HG03469 (cell line): ENCODE measurements at regions not wholly inside any gene's neighbourhood (a gene's known extent, or its start where the extent isn't known, plus 50 kb on each side); places are given as distances from the start of the nearest gene placed in this dataset.

Experiments
- ATAC-seq: cut with Tn5 transposase; IDR thresholded peaks from one replicate; pipeline ENCODE4 v1.9.1; 2021; ENCODE audit warnings: mild to moderate bottlenecking, moderate library complexity, moderate number of reproducible peaks; ENCODE audit not compliant: unreplicated experiment

DNA sequence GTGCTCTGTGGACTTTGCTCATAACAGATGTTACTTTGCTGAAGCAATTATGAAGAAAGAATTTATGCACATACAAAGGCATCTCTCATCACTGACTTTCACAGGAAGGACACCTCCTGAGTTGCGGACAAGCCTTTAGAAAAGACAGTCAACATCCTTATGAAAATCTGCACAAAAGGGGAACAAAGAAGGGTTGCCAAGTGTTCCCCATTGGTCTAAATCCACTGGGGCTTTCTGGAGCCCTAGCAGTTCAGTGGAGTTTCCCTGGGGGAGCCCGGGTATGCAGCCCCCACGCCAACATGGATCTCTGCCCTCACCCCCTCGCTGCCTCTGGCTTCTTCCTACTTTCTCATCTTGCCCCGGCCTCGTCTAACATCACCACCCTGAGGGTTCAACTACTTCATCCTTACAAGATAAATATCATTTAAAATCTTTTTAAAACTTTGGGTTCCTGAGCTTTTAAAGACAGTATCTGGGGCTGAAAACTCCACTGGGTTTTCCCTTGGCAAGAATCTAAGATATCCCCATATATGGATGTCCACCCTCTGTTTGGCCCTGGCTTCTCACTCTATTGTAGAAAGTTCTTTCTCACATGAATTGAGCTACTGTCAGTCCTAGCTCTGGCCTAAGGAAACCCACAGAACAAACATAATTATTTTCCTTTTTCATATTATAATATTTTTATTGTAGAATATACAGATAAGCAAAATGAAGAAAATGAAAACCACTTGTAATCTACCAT, 207.9 kb upstream of the RGMA start:
- ATAC-seq = no peak

GRCh38 chr15:93294896-93295295, 205.9 kb upstream of the RGMA start:
- no peak for ATAC-seq

- no peak for ATAC-seq
These were observed 205.1 kb upstream of the RGMA start for GRCh38 chr15:93294066-93294465.

- ATAC-seq = no peak
These were observed 202.4 kb upstream of the RGMA start for GRCh38 chr15:93291380-93291779.

GRCh38 chr15:93290618-93290946, 201.6 kb upstream of the RGMA start:
- no peak for ATAC-seq

DNA sequence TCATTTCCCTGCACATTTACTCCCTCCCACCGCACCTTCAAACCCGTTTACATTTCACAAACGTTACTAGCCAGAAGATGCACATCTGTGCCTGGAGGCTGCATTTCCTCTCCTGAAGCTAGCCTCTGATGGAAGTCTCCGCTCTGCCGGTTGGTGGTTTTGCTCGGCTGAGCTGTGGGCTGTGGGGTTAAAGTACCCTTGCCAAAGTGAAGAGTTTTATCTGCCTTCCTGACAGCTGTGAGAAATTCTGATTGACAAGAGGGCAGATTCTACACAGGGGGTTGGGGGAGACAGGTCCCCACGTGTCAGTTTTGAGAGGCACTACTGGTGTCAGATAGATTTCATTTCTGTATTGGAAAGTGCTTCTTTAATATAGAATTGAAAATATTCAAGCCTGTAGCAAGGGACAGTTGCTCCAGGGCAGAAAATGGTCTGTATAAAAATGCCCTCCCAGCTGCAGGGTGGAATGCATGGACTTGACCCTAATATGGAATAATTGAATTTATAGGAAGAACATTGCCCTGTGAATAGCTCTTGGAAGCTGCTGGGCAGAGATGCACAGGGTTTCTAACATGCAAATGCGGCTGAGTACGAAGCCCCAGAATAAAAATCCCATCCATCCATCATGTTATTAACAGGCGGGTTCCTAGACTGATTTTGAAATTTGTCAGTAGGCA, 201.1 kb upstream of the RGMA start:
- ATAC-seq = no peak

- no peak for ATAC-seq
These were observed 199.8 kb upstream of the RGMA start for GRCh38 chr15:93288728-93289294.

DNA sequence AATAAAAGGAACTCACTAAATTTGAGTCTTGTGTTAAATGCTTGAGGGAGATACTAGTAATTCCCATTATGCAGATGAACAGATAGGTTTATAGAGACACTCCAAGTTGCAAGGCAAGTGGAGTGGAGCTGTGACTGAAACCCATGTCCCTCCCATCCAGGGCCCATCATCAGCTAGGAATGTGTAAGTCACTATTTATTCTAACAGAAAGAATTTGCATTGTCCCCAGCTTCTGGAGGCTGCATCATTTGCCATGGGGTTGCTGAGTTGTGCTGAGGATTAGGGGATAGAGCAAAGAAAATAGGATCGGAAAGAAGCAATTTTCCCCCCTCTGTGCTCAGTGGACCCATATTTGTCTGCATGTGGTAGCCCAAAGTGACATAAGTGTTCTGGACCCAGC, 197.4 kb upstream of the RGMA start:
- no peak for ATAC-seq

- ATAC-seq = no peak
These were observed 194.8 kb upstream of the RGMA start for GRCh38 chr15:93283854-93284253.

GRCh38 chr15:93282808-93283207, 193.8 kb upstream of the RGMA start:
- ATAC-seq = no peak

GRCh38 chr15:93278783-93279182, 189.8 kb upstream of the RGMA start:
- no peak for ATAC-seq

- no peak for ATAC-seq
These were observed 189.0 kb upstream of the RGMA start for GRCh38 chr15:93278006-93278405.

- ATAC-seq = no peak
These were observed 185.2 kb upstream of the RGMA start for GRCh38 chr15:93274257-93274656.

GRCh38 chr15:93271871-93272270, 182.9 kb upstream of the RGMA start:
- no peak for ATAC-seq

DNA sequence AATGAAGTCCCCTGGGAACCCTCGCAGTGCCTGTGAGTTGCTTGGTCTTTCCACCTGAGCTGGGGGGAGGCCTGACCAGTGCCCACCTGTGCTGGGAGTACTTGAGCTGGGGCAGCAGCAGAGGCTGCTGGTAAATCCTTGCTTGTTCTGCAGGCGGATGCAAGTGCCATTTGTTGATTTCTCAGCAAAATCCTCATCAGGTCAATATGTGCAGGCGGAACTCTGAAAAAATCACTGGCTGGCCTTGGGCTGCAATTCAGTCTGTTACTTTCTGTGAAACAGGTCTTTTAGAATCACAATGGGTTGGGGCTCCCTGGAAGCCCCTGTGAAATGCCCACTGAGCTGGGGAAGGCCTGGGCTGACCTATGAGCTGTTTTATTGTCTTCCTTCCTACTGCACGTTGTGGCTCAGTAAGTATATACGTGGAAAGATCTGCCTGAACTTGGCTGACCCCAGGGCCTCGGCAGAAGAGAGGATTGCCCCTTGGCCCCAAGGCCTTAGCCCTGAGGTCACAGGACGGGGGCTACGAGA, 182.0 kb upstream of the RGMA start:
- ATAC-seq = no peak

DNA sequence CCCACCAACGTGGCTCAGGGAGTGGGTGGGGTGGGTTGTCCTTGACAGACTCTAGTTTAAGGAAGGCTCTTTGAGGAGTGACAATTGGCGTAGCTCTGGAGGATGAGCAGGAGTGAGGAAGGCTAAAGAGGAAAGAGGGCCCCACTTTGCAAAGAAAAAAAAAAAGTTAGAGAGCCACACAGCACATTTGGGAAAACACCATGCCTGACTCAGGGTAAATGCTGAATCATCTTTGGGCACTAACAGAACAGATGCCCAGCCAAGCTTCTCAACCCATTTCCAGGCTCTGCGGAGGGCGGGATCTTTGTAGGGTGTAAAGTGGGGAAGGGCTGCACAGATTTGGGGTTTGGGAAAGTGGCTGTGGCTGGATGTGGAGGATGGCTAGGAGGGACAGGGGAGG, 179.1 kb upstream of the RGMA start:
- no peak for ATAC-seq

DNA sequence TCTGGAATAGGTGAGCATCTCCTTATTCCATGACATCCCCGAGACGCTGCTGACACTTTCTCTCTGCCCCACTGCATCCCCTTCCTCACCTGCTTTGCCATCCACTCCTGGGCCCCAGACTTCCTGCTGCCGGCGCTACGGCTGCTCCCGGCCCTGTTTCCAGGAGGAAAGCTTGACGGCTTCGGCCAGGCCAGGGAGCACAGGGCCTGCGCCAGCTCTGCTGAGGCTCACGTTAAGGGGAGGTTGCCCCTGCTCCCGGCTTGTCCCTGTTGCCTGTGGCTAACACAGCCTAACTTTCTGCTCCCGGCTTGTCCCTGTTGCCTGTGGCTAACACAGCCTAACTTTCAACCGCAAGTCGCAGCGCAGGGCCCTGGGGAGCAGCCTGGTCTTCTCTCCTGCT, 177.3 kb upstream of the RGMA start:
- ATAC-seq = no peak

DNA sequence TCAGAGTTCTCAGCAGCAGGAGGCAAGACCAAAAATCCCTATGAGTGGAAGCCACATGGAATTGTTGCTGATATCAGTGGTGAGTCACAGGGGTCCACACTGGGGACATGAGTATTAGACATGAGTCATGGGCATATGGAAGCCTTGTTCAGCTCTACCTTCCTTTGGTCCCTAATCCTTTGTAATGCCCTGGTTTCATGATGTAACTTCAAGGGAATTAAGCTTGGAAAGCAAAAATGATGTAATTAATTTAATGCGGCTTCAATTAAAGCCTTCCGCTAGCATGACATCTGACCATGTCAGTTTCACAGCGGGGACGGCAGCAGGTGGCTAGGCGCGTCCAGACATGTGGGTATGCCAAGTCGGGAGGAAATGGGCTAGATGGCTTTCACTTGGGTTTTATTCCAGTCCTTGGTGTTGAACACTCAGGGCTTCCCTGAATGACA, 176.1 kb upstream of the RGMA start:
- ATAC-seq = no peak

DNA sequence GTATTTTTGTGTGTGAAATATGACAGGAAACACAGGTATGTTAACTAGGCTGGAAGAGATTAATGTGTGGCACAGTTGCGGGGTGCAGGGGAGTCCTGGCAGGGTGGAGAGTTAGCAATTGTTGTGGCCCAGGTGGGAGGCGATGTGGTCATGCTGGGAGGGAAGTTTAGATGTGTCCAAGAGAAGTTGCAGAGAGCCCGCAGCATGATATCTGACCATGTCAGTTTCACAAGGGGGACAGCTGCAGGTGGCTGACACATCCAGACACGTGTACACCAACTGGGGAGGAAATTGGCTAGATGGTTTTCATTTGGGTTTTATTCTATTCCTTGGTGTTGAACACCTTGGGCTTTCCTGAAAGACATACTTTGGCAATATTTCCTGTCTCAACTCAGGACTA, 172.8 kb upstream of the RGMA start:
- no peak for ATAC-seq

DNA sequence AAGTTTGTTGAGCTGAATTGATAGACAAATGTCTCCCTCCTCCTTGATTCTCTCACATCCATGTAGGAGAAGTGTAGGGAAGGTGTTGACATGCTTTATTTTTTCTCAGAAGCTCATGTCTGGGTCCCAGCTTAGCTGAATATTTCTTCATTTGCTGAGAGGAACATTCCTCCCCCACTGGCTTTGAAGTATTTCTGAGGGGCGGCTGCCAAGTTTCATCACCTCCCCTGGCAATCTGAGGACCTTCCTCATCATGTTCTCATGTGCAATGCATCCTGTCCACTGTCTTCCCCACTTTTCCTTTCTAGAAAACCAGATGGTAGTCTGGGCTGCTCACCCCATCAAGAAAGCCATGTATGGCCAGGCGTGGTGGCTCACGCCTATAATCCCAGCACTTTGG, 168.9 kb upstream of the RGMA start:
- ATAC-seq = no peak

GRCh38 chr15:93253681-93254080, 164.7 kb upstream of the RGMA start:
- no peak for ATAC-seq

DNA sequence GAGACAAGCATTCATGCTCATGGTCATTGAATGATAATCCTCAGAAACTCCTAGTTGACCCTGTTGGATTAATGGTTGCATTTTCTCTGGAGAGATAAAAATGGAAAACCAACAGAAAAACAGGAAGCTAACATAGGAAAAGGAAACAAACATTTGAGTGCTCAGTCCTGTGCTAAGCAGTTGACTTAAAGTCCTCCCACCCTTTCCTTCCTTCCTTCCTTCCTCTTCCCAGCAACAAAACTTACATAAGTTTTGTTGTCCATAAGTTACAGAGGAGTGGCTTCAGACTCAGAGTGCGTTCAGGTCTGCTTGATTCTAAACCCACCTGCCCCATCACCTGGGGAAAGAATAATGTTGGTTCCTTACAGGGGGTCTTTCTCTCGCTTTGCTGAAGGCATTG, 163.8 kb upstream of the RGMA start:
- no peak for ATAC-seq
